Activated T-helper 2 cell treated with anti-CD3 and anti-CD28 coated beads, Interferon-gamma antibody, Interleukin-2, Interleukin-4, amounts not matched to agents 10 μg/mL and 5 μg/mL and 100 μg/mL, durations not matched to agents 14 hours and 24 hours and 36 hours (primary cell): ENCODE measurements at regions not wholly inside any gene's neighbourhood (a gene's known extent, or its start where the extent isn't known, plus 50 kb on each side); places are given as distances from the start of the nearest gene placed in this dataset.
"Not testable (repeated sequence)": the region's sequence is repeated elsewhere in the genome, so short reads cannot be mapped to it uniquely, and the experiment has no call there.

Experiments
- DNase-seq: peaks from one replicate; pipeline ENCODE4 v3.0.0; 2021; ENCODE audit warnings: low spot score
- H3K27ac Mint-ChIP-seq: one replicate; pipeline ENCODE4 v1.8.0; 2021; ENCODE audit warnings: mixed read lengths
- H3K27me3 Mint-ChIP-seq: one replicate; pipeline ENCODE4 v1.8.0; 2021; ENCODE audit warnings: low read depth, mixed read lengths
- H3K36me3 Mint-ChIP-seq: one replicate; pipeline ENCODE4 v1.8.0; 2021; ENCODE audit warnings: low read depth, mixed read lengths
- H3K4me1 Mint-ChIP-seq: one replicate; pipeline ENCODE4 v1.8.0; 2021; ENCODE audit warnings: low read depth, mixed read lengths
- H3K4me3 Mint-ChIP-seq: one replicate; pipeline ENCODE4 v1.8.0; 2021; ENCODE audit warnings: low read depth, mild to moderate bottlenecking, moderate library complexity, mixed read lengths
- H3K9me3 Mint-ChIP-seq: one replicate; pipeline ENCODE4 v1.8.0; 2021; ENCODE audit warnings: mixed read lengths
- intact Hi-C: fragments of 100-400 bp; cut with micrococcal nuclease; formaldehyde crosslinking; loops from one replicate; pipeline ENCODE4 v1.15.1; 2023

DNA sequence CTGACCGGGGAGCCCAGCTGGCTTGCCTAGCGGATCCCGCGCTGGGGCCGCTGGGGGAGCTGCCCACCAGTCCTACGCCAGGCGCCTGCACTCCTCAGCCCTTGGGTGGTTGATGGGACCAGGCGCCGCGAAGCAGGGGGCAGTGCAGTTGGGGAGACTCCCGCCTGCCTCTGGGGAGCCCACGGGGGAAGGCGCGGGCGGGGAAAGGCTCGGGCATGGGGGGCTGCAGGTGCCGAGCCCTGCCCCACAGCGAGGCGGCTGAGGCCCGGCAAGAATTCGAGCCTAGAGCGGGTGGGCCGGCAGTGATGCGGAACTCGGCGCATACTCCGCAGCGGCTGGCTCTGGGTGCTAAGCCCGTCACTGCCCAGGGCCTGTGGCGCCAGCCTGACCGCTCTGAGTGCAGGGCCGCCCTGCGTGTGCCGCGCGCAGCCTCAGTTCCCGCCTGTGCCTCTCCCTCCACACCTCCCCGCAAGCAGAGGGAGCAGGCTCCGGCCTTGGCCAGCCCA is 249.1 kb upstream of the TEKT4 start:
- no peaks in the 10 kb centered on the region for H3K36me3 Mint-ChIP-seq
- intact Hi-C loops: no loop called here
- H3K27me3 Mint-ChIP-seq: peaks cover 2% of the 10 kb centered on the region
- no peaks in the 10 kb centered on the region for H3K4me1 Mint-ChIP-seq
- H3K9me3 Mint-ChIP-seq: no peaks in the 10 kb centered on the region
- H3K4me3 Mint-ChIP-seq: no peak overlapping the region
- no peak for DNase-seq
- no peak overlapping the region for H3K27ac Mint-ChIP-seq

DNA sequence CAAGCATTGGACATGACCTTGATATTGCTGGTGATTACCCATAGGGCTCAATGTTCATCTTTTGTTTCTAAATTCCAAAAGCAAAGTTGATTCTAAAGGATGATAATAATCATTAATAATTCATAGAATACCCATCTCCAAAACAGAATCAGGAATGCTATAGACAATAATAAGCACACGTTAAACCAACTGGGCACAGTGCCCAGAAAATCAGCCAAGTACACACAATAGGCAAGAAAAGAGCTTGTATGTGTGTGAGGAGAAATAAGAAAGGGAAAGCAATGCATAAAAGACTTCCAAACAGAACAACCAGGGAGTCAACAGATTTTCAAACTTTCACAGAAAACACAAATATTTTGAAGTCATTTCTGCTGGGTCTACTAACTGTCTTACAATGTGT is 242.3 kb upstream of the TEKT4 start:
- H3K27ac Mint-ChIP-seq, intact Hi-C loops: not testable (repeated sequence)

DNA sequence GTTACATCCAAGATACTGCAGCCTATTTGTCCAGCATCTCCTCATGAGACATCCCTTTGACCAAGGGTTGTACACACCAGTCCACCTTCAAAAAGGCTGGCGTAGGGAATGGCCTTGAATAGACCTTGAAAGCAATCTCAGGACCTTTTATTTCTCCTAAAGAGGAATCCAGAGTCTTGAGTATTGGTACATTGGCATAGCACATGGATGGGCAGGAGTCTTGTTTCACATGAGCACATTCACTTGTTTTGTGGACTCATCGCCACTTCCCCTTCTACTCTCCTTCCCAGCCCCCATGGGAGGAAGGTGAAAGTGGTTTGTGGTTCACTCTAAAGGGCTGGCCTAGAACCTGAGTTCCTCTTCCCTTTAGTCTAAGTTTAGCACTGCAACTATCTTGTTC is 229.8 kb upstream of the TEKT4 start:
- H3K4me3 Mint-ChIP-seq, intact Hi-C loops, H3K27ac Mint-ChIP-seq, H3K36me3 Mint-ChIP-seq, H3K4me1 Mint-ChIP-seq, DNase-seq, H3K27me3 Mint-ChIP-seq, H3K9me3 Mint-ChIP-seq: not testable (repeated sequence)

More for the DNA sequence above, 242.3 kb upstream of the TEKT4 start:
- H3K9me3 Mint-ChIP-seq, DNase-seq, H3K36me3 Mint-ChIP-seq, H3K27me3 Mint-ChIP-seq, H3K4me3 Mint-ChIP-seq, H3K4me1 Mint-ChIP-seq: not testable (repeated sequence)

DNA sequence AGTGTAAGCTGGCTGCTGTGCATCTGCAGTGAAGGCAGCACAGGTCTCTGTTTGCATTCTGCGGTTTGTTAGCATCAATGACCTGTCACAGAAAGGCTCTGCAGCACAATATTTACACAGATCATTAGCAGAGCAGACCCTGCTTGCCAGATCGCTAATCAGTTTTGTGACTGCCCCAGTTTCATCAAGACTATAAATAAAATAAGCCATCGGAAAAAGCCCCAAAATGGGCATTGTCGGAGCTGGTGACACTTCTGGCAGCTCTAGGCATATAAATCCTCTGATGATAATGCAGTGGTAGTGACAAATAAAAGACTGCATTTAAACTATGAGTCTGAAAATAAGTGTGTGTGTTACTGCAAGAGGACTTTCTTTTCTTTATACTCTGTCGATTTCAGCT is 219.1 kb upstream of the TEKT4 start:
- H3K27me3 Mint-ChIP-seq, H3K9me3 Mint-ChIP-seq, H3K36me3 Mint-ChIP-seq, intact Hi-C loops, DNase-seq, H3K27ac Mint-ChIP-seq, H3K4me3 Mint-ChIP-seq, H3K4me1 Mint-ChIP-seq: not testable (repeated sequence)

DNA sequence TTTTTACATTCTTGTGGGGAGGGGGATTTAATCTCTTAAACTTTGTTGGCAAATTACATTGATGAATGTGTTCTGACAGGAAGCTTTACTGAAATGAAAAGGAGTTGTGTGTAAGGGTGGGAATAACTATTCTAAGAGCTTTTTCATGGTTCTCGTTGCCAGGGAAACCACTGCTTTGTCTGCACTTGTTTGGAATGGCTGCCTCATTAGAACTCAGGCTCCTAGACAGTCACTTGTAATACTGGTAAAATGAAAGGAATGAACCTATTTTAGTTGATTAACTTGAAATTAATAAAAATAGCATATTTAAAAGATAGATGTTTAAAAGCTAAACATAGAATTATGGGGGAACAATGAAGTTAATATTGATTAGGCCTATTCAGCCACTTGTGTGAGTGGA is 201.4 kb upstream of the TEKT4 start:
- H3K27ac Mint-ChIP-seq, H3K36me3 Mint-ChIP-seq, H3K4me3 Mint-ChIP-seq, H3K27me3 Mint-ChIP-seq, DNase-seq, H3K9me3 Mint-ChIP-seq, H3K4me1 Mint-ChIP-seq, intact Hi-C loops: not testable (repeated sequence)

DNA sequence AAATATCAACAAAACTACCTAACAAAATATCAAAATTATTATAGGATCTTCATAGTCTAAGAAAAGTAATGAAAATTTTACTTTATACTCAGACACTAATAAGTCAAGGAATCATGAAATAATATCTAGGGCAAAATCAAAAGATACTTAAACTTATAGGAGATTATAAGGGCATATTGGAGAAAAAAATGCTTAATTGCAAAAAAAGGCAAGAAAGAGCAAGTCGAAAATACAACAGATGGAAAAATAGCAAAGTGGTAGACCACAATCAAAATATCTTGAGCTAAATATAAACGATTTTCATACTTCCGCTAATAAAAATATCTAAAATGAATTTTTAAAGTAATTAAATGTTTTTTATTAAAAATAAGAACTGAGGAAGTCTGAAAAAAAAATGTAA is 177.0 kb upstream of the TEKT4 start:
- H3K27ac Mint-ChIP-seq, H3K27me3 Mint-ChIP-seq, intact Hi-C loops, DNase-seq, H3K9me3 Mint-ChIP-seq, H3K36me3 Mint-ChIP-seq, H3K4me1 Mint-ChIP-seq, H3K4me3 Mint-ChIP-seq: not testable (repeated sequence)

DNA sequence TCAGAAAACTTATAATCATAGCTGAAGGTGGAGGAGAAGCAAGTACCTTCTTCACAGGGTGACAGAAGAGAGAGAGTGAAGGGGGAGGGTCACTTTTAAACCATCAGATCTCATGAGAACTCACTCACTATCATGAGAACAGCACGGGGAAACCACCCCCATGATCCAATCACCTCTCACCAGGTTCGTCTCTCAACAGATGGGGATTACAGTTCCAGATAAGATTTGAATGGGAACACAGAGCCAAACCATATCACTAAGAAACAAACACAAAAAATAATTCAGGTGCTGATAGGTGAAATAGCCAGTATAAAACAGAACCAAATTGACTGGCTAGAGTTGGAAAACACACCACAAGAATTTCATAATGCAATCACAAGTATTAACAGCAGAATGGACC is 162.2 kb upstream of the TEKT4 start:
- H3K9me3 Mint-ChIP-seq, DNase-seq, H3K27me3 Mint-ChIP-seq, H3K4me3 Mint-ChIP-seq, H3K27ac Mint-ChIP-seq, H3K4me1 Mint-ChIP-seq, intact Hi-C loops, H3K36me3 Mint-ChIP-seq: not testable (repeated sequence)

DNA sequence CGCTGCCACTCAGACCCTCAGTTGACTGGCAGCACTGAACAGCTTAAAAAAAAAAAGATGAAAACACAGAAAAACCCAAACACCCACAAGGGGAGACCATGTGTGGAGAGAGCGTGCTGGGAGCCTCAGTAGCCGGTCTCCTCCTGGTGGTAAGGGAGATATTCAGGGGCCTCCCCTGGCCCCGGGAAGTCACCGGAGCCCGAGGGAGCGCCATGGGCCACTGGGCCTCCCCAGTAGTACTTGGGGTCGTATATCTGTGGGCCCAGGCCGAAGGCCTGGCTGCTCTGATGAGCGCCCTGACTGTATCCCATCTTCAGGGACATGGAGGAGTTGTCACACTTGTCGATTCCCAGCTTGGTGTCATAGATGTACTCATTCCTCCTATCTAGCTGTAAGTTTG is 145.7 kb upstream of the TEKT4 start:
- Mint-ChIP-seq H3K27ac (no peak overlapping the region), H3K36me3 (no peaks in the 10 kb centered on the region), H3K9me3 (no peaks in the 10 kb centered on the region), H3K4me1 (no peaks in the 10 kb centered on the region), H3K4me3 (no peak overlapping the region), H3K27me3 (no peaks in the 10 kb centered on the region)
- DNase-seq: no peak
- intact Hi-C loops: no loop called here

DNA sequence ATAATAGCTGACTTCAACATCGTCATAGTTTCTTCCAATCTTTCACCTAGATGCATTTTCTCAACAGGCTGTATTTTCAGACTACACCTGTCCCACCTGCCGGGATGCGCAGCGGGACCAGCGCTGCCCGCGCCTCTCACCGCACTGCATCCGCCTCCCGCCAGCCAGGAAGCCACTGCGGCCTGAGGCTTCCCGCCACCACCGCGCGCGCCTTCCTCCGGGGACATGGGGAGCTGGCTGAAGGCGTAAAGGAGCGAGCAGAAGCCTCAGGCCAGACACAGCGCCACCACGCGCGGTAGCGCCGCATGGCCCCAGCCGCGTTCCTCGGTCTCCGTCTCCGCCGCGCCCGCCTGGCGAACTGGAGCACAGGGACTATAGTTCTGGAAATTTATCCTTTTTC is 135.7 kb upstream of the TEKT4 start:
- intact Hi-C loops, H3K36me3 Mint-ChIP-seq, H3K9me3 Mint-ChIP-seq, H3K27ac Mint-ChIP-seq, H3K4me3 Mint-ChIP-seq, H3K4me1 Mint-ChIP-seq, DNase-seq: not testable (repeated sequence)
- peaks cover 10% of the 10 kb centered on the region for H3K27me3 Mint-ChIP-seq

DNA sequence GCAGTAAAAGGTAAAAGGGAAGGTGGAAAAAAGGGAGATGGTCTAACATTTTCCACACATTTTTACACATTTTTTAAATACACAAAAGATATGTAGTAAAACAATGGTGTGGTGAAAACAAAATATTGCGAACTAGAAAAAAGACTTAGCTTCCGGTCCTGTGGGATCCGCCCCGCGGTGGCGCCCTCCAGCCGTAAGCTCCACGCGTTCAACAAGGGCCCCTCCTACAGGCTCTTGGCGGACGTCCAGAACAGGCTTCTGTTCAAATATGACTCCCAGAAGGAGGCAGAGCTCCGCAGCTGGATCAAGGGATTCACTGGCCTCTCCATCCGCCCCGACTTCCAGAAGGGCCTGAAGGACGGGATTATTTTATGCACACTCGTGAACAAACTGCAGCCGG is 134.1 kb upstream of the TEKT4 start:
- H3K36me3 Mint-ChIP-seq, H3K4me1 Mint-ChIP-seq, H3K4me3 Mint-ChIP-seq, DNase-seq, H3K9me3 Mint-ChIP-seq, intact Hi-C loops, H3K27ac Mint-ChIP-seq: not testable (repeated sequence)
- peaks cover 10% of the 10 kb centered on the region for H3K27me3 Mint-ChIP-seq

DNA sequence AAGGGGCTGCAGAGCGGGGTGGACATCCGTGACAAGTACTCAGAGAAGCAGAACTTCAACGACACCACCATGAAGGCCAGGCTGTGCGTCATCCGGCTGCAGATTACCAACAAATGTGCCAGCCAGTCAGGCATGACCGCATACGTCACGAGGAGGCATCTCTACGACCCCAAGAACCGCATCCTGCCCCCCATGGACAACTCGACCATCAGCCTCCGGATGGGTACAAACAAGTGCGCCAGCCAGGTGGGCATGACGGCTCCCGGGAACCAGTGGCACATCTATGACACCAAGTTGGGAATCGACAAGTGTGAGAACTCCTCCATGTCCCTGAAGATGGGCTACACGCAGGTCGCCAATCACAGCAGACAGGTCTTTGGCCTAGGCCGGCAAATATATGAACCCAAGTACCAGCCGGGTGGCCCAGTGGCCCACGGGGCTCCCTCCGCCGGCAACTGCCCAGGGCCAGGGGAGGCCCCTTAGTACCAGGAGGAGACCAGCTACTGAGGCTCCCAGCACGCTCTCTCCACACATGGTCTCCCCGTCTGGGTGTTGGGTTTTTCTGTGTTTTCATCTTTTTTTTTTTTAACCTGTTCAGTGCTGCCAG is 133.4 kb upstream of the TEKT4 start:
- intact Hi-C loops, DNase-seq, H3K9me3 Mint-ChIP-seq, H3K4me1 Mint-ChIP-seq, H3K4me3 Mint-ChIP-seq, H3K36me3 Mint-ChIP-seq, H3K27ac Mint-ChIP-seq: not testable (repeated sequence)
- peaks cover 10% of the 10 kb centered on the region for H3K27me3 Mint-ChIP-seq

DNA sequence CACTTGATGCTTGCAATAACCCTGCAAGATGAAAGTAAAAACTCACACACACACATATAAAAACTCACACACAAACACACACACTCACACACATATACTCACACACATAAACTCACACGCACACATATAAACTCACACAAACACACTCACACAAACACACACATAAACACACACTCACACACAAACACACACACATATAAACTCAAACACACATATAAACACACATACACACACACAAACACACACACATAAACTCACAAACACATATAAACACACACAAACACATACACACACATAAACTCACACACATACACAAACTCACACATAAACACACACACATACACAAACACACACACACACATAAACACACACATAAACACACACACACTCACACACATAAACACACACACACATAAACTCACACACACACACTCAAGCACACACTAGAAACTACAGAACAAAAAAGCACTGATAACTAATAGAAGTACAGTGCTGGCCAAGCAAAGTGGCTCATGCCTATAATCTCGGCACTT is 117.7 kb upstream of the TEKT4 start:
- no peak overlapping the region for H3K4me3 Mint-ChIP-seq
- H3K27ac Mint-ChIP-seq: no peak overlapping the region
- no peaks in the 10 kb centered on the region for H3K27me3 Mint-ChIP-seq
- no peak for DNase-seq
- no peaks in the 10 kb centered on the region for H3K36me3 Mint-ChIP-seq
- intact Hi-C loops: no loop called here
- no peaks in the 10 kb centered on the region for H3K9me3 Mint-ChIP-seq
- no peaks in the 10 kb centered on the region for H3K4me1 Mint-ChIP-seq

DNA sequence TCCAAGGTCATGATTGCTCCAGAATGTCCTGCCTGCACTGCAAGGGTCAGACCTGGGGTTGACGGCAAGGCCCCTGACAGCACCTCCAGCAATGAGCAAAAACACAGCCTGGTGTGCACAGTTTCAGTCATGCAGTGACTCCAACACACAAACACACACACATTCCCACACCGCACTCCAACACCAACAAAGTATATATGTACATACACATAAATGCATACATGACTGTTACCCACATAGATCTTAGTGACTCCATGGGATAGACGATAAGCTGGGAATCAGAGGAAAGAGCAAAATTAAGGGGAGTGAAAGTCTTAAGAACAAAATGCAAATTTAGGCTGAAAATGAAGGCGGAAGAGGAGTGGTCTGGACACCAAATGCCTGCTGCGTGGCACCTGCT is 112.7 kb upstream of the TEKT4 start:
- Mint-ChIP-seq H3K9me3 (no peaks in the 10 kb centered on the region), H3K36me3 (no peaks in the 10 kb centered on the region), H3K27me3 (no peaks in the 10 kb centered on the region), H3K4me1 (no peaks in the 10 kb centered on the region), H3K27ac (no peak overlapping the region), H3K4me3 (no peak overlapping the region)
- intact Hi-C loops: no loop called here
- DNase-seq: no peak

DNA sequence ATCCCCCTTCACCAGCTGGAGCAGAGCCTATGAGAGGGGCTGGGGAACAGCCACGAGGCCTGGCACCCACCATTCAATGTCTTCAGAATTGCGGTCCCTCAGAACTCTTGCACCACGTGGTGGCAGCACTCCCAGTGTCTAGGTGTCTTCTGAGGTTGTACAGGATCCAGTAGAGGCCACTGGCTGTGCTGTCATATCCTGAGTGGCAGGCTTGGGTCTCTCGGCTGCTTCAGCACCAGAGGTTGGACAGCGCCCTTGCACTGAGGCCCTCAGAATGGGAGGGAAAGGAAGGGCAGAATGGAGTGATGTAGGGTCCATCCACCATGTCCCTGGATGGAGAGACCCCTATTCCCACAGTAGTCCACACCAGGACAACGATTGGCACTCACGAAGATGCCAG is 112.0 kb upstream of the TEKT4 start:
- H3K4me1 Mint-ChIP-seq: peaks cover 2% of the 10 kb centered on the region

More for the DNA sequence above, 112.0 kb upstream of the TEKT4 start:
- H3K9me3 Mint-ChIP-seq: no peaks in the 10 kb centered on the region
- DNase-seq: no peak
- no peaks in the 10 kb centered on the region for H3K27me3 Mint-ChIP-seq
- H3K27ac Mint-ChIP-seq: no peak overlapping the region
- intact Hi-C loops: no loop called here
- no peaks in the 10 kb centered on the region for H3K36me3 Mint-ChIP-seq
- H3K4me3 Mint-ChIP-seq: no peak overlapping the region
